H9 (cell line): ENCODE measurements at regions not wholly inside any gene's neighbourhood (a gene's known extent, or its start where the extent isn't known, plus 50 kb on each side); places are given as distances from the start of the nearest gene placed in this dataset.

Source experiments
- DNase-seq: peaks from one replicate; pipeline ENCODE4 v3.0.0-alpha.2; 2017
- H2AFZ ChIP-seq: one replicate; pipeline ENCODE4 v1.6.1; 2013; ENCODE audit warnings: mild to moderate bottlenecking, low read length, control low read depth, moderate library complexity
- H2AK5ac ChIP-seq: 2 replicates; pipeline ENCODE4 v1.6.1; 2013; ENCODE audit warnings: low read length, control low read depth, mixed read lengths; ENCODE audit not compliant: insufficient read length
- H2BK120ac ChIP-seq: one replicate; pipeline ENCODE4 v1.6.1; 2013; ENCODE audit warnings: low read depth, mild to moderate bottlenecking, low read length, control low read depth, inconsistent platforms; ENCODE audit not compliant: poor library complexity, severe bottlenecking
- H2BK12ac ChIP-seq: 2 replicates; pipeline ENCODE4 v1.6.1; 2013; ENCODE audit warnings: low read length, control low read depth, mixed read lengths, low read depth; ENCODE audit not compliant: insufficient read length
- H2BK15ac ChIP-seq: 2 replicates; pipeline ENCODE4 v1.6.1; 2013; ENCODE audit warnings: low read depth, low read length, control low read depth
- H2BK20ac ChIP-seq: one replicate; pipeline ENCODE4 v1.6.1; 2013; ENCODE audit warnings: low read depth, mild to moderate bottlenecking, low read length, control low read depth, inconsistent platforms; ENCODE audit not compliant: poor library complexity, severe bottlenecking
- H2BK5ac ChIP-seq: 2 replicates; pipeline ENCODE4 v1.6.1; 2013; ENCODE audit warnings: low read length, control low read depth, mixed read lengths; ENCODE audit not compliant: insufficient read length
- H3K14ac ChIP-seq: 2 replicates; pipeline ENCODE4 v1.6.1; 2013; ENCODE audit warnings: low read length, control low read depth; ENCODE audit not compliant: insufficient read depth
- H3K18ac ChIP-seq: 2 replicates; pipeline ENCODE4 v1.6.1; 2013; ENCODE audit warnings: low read depth, mild to moderate bottlenecking, mixed read lengths, low read length, control low read depth; ENCODE audit not compliant: insufficient read length
- H3K23ac ChIP-seq: 2 replicates; pipeline ENCODE4 v1.6.1; 2013; ENCODE audit warnings: low read length, control low read depth, mixed read lengths, low read depth; ENCODE audit not compliant: insufficient read length
- H3K23me2 ChIP-seq: 2 replicates; pipeline ENCODE4 v1.6.1; 2013; ENCODE audit warnings: low read depth, mild to moderate bottlenecking, mixed read lengths, low read length, control low read depth; ENCODE audit not compliant: insufficient read length, poor library complexity, severe bottlenecking
- H3K27ac ChIP-seq: 2 replicates; pipeline ENCODE4 v1.5.1; 2013; ENCODE audit warnings: low read length, control low read depth, mixed read lengths, low read depth; ENCODE audit not compliant: insufficient read length
- H3K27me3 ChIP-seq: 2 replicates; pipeline ENCODE4 v1.6.1; 2013; ENCODE audit warnings: low read length, control low read depth, inconsistent platforms; ENCODE audit not compliant: insufficient read depth
- H3K4ac ChIP-seq: 2 replicates; pipeline ENCODE4 v1.6.1; 2013; ENCODE audit warnings: low read depth, mild to moderate bottlenecking, control low read depth, inconsistent platforms, low read length, moderate library complexity
- H3K4me1 ChIP-seq: 2 replicates; pipeline ENCODE4 v1.6.1; 2013; ENCODE audit warnings: low read length, control low read depth, inconsistent platforms; ENCODE audit not compliant: insufficient read depth
- H3K4me2 ChIP-seq: 2 replicates; pipeline ENCODE4 v1.6.1; 2013; ENCODE audit warnings: low read length, control low read depth, mixed read lengths; ENCODE audit not compliant: insufficient read length, insufficient read depth
- H3K56ac ChIP-seq: 2 replicates; pipeline ENCODE4 v1.6.1; 2013; ENCODE audit warnings: low read depth, mild to moderate bottlenecking, mixed read lengths, low read length, control low read depth; ENCODE audit not compliant: insufficient read length
- H3K79me1 ChIP-seq: 2 replicates; pipeline ENCODE4 v1.6.1; 2013; ENCODE audit warnings: low read depth, mild to moderate bottlenecking, moderate library complexity, low read length, control low read depth, inconsistent platforms; ENCODE audit not compliant: insufficient read depth, poor library complexity, severe bottlenecking
- H3K79me2 ChIP-seq: 2 replicates; pipeline ENCODE4 v1.6.1; 2013; ENCODE audit warnings: low read length, control low read depth, inconsistent platforms; ENCODE audit not compliant: insufficient read depth
- H3K9ac ChIP-seq: 2 replicates; pipeline ENCODE4 v1.6.1; 2013; ENCODE audit warnings: low read length, control low read depth, mixed read lengths; ENCODE audit not compliant: insufficient read length; ENCODE audit errors: extremely low read depth
- H3K9me3 ChIP-seq: one replicate; pipeline ENCODE4 v1.6.1; 2013; ENCODE audit warnings: low read depth, low read length, inconsistent platforms; ENCODE audit not compliant: control insufficient read depth
- H3T11ph ChIP-seq: one replicate; pipeline ENCODE4 v1.6.1; 2013; ENCODE audit warnings: mild to moderate bottlenecking, low read length, control low read depth, inconsistent platforms
- H4K20me1 ChIP-seq: one replicate; pipeline ENCODE4 v1.6.1; 2013; ENCODE audit not compliant: control insufficient read depth, insufficient read length, insufficient read depth
- H4K5ac ChIP-seq: 2 replicates; pipeline ENCODE4 v1.6.1; 2013; ENCODE audit warnings: low read depth, mild to moderate bottlenecking, mixed read lengths, low read length, control low read depth; ENCODE audit not compliant: insufficient read length
- H4K8ac ChIP-seq: replicated peaks from 2 replicates; pipeline ENCODE4 v1.6.1; 2013; ENCODE audit warnings: low read length, control low read depth, mixed read lengths, low read depth; ENCODE audit not compliant: insufficient read length
- H4K91ac ChIP-seq: 2 replicates; pipeline ENCODE4 v1.6.1; 2013; ENCODE audit warnings: low read depth, mild to moderate bottlenecking, moderate library complexity, mixed read lengths, low read length, control low read depth; ENCODE audit not compliant: insufficient read length
- H3K27ac Mint-ChIP-seq, 3 experiments: 2 replicates in 2 of 3; 3 replicates in 1 of 3; pipeline ENCODE4 v1.8.0; 2020 to 2021; ENCODE audit warnings: mixed read lengths in 3 of 3, mild to moderate bottlenecking in 1 of 3, moderate library complexity in 1 of 3
- H3K27me3 Mint-ChIP-seq: 2 replicates; pipeline ENCODE4 v1.8.0; 2021; ENCODE audit warnings: low read depth, mild to moderate bottlenecking, moderate library complexity, mixed read lengths
- H3K36me3 Mint-ChIP-seq, 3 experiments: 2 replicates in 2 of 3; 3 replicates in 1 of 3; pipeline ENCODE4 v1.8.0; 2020 to 2021; ENCODE audit warnings: low read depth in 3 of 3, mixed read lengths in 3 of 3; ENCODE audit not compliant: insufficient read depth in 1 of 3
- H3K4me1 Mint-ChIP-seq, 2 experiments: 2 replicates each; pipeline ENCODE4 v1.8.0; 2020; ENCODE audit warnings: mixed read lengths in 2 of 2
- H3K4me3 Mint-ChIP-seq, 2 experiments: 2 replicates in 1 of 2; 3 replicates in 1 of 2; pipeline ENCODE4 v1.8.0; 2020 to 2021; ENCODE audit warnings: mild to moderate bottlenecking in 2 of 2, mixed read lengths in 2 of 2, moderate library complexity in 1 of 2
- H3K9me3 Mint-ChIP-seq, 2 experiments: 2 replicates in 1 of 2; 3 replicates in 1 of 2; pipeline ENCODE4 v1.8.0; 2020; ENCODE audit warnings: mild to moderate bottlenecking in 2 of 2, mixed read lengths in 2 of 2, moderate library complexity in 1 of 2
- CTCF ChIP-seq: fragments of 200-600 bp; sonication (generic); conservative IDR thresholded peaks from 3 replicates; pipeline ENCODE4 v1.8.0; 2021; ENCODE audit warnings: antibody characterized with exemption, mild to moderate bottlenecking
- WGBS: extraction: QIAGEN DNeasy Blood & Tissue Kit; methylation state at CpG from one replicate; pipeline ENCODE4 v1.1.7; 2013; ENCODE audit warnings: missing lambda C conversion rate, low lambda C conversion rate, mixed read lengths; ENCODE audit not compliant: insufficient read length; ENCODE audit errors: extremely low coverage; 5-methylcytosine and 5-hydroxymethylcytosine counted together

GRCh38 chr16:86289907-86290306 is 220.4 kb upstream of the FOXF1 start:
- Histone ChIP-seq H3K79me2 (no peaks in the 10 kb centered on the region), H3K56ac (no peak overlapping the region), H3K4ac (no peak overlapping the region), H3K9me3 (no peaks in the 10 kb centered on the region), H2BK15ac (no peak overlapping the region), H3K4me1 (peaks cover 2% of the 10 kb centered on the region; the same call in 1 of the 2 replicates), H2BK5ac (no peak overlapping the region), H3K18ac (no peak overlapping the region), H2BK12ac (no peak overlapping the region), H4K91ac (no peak overlapping the region), H4K5ac (no peak overlapping the region), H4K8ac (no peak overlapping the region), H2BK20ac (no peak overlapping the region), H3K23ac (no peak overlapping the region), H3K27ac (no peak overlapping the region), H2AFZ (no peak overlapping the region), H3K9ac (no peak overlapping the region), H4K20me1 (no peaks in the 10 kb centered on the region), H2BK120ac (no peak overlapping the region), H3K79me1 (no peaks in the 10 kb centered on the region), H3T11ph (no peak overlapping the region), H2AK5ac (no peak overlapping the region), H3K14ac (no peak overlapping the region), H3K27me3 (peaks cover 47% of the 10 kb centered on the region), H3K23me2 (peaks cover 17% of the 10 kb centered on the region), H3K4me2 (no peak overlapping the region)
- no peak for TF ChIP-seq CTCF
- Mint-ChIP-seq H3K9me3 (no peaks in the 10 kb centered on the region; a peak in 2 of 5 replicates), H3K36me3 (no peaks in the 10 kb centered on the region), H3K27ac (no peak overlapping the region), H3K27me3 (peaks cover 97% of the 10 kb centered on the region), H3K4me1 (peaks cover 43 to 48% of the 10 kb centered on the region in 2 experiments), H3K4me3 (no peak overlapping the region)
- no peak for DNase-seq
- WGBS: no CpG with 5 or more reads among the region's 2 CpGs
